HT1080 (cell line): ENCODE measurements at regions not wholly inside any gene's neighbourhood (a gene's known extent, or its start where the extent isn't known, plus 50 kb on each side); places are given as distances from the start of the nearest gene placed in this dataset.
"Not testable (repeated sequence)": the region's sequence is repeated elsewhere in the genome, so short reads cannot be mapped to it uniquely, and the experiment has no call there.

Experiments used
- DNase-seq: peaks from one replicate; pipeline ENCODE4 v3.0.0-alpha.2; 2015; ENCODE audit warnings: low read depth

DNA sequence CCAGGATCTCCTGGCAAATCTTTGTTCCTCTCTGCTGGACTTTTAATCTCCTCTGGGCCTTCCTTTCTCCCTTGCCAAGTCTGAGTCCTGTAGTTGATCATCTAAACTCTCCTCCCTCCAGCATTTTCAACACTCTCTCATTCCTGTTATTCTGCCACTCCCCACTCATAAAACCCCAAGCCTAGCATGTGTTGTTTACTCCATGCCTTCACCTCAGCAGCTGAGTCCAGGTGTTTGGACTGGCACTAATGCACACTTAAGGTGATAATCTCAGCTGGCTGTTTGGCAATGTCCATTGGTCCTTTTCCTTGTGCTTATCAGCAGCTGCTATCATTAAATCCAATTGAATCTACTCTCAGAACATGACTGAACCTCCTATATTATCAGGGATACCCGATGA lies 876.8 kb upstream of the TENM4 start:
- no peak for DNase-seq

DNA sequence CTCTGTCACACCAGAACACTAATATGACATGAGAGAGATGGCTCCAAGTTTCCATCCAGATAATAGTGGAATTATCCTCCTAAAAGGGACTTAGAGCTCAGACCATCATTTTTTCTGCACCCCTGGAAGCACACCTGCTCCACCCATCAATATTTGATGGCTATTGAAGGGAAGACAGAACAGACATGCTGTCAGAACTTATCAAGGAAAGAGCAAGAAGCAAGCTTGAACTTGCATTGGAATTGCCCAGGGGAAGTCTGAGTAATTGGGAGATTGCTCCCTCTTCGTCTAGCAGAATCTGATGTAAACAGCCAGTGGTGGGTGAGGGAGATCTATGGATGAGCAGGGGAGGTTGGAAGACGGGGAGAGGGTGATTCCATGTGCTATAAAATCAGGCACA lies 874.4 kb upstream of the TENM4 start:
- DNase-seq, result no peak

DNA sequence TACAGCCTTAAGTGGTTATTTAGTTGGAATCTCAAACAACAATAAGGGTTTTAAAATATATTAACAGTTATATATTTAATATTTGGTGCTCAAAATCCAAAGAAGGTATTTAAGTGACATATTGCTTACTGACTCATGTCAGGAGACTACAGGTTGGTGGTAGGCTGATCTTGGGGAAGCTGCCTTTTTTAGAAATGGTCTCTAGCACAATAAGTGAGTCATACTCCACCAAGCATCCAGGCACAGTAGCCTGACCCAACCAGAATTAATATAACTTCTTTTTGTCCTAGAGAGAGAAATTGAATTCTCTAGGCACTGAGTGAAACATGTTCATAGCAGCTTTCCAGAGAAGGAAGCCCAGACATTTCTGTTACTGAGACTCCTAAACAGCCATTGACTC lies 868.5 kb upstream of the TENM4 start:
- peak; percentile 60 for DNase-seq

DNA sequence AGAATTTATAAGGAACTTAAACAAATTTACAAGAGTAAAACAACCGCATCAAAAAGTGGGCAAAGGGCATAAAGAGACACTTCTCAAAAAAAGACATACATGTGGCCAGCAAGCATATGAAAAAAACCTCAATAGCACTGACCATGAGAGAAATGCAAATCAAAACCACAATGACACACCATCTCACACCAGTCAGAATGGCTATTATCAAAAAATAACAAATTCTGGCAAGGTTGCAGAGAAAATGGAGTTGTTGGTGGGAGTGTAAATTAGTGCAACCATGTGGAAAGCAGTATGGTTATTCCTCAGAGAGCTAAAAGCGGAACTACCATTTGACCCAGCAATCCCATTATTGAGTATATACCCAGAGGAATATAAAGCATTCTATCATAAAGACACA lies 866.8 kb upstream of the TENM4 start:
- DNase-seq, result no peak

DNA sequence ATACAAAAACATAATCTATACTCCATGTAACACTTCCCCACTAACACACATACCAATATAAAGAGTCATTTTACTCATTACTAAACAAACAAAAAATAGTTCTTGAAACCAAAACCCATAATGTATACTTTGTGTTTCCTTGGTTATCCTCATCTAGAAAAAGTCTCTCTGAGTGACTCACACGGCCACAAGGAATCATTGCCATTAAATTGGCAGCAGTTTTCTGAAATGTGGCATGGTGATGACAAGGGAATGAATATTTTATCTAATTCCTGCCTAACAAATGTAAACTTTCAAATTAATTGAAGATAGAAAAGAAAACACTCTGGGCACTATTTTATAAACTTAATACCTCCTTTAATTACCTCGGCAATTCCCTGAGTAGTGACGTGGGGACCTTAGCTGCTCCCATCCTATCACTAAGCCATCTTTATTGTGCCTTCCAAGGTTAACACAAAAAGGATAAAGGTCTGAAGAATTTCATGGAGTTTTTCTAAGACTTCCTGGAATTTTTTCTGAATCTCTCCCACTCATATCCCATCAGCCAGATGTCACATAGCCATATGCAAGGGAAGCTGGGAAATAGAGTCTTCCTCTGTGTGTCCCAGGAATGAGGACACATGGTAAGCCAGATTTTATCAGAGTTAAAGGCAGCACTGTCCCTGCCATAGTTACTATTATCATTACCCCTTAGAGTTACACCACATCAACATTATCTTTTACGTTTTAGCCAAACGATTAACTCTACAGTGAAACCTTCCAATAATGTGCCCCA lies 857.2 kb upstream of the TENM4 start:
- peak; percentile 86 for DNase-seq

DNA sequence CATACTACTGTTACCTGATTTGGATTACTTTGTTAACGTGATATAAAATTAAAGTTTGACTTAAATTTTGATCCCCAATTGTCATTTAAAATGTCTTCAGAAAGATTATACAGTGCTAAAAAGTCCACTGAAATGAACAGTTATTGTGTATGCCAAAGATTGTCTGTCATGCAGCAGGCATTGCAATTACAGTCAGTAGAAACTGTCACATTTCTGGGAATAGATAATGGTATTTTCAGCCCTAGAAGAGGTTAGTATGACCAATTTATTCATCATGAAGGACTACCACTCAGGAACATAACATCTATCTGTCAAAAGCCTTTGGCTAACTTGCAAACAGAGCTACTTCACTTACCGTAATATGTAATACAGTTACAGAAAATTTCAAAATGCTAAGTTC lies 852.5 kb upstream of the TENM4 start:
- no peak for DNase-seq

DNA sequence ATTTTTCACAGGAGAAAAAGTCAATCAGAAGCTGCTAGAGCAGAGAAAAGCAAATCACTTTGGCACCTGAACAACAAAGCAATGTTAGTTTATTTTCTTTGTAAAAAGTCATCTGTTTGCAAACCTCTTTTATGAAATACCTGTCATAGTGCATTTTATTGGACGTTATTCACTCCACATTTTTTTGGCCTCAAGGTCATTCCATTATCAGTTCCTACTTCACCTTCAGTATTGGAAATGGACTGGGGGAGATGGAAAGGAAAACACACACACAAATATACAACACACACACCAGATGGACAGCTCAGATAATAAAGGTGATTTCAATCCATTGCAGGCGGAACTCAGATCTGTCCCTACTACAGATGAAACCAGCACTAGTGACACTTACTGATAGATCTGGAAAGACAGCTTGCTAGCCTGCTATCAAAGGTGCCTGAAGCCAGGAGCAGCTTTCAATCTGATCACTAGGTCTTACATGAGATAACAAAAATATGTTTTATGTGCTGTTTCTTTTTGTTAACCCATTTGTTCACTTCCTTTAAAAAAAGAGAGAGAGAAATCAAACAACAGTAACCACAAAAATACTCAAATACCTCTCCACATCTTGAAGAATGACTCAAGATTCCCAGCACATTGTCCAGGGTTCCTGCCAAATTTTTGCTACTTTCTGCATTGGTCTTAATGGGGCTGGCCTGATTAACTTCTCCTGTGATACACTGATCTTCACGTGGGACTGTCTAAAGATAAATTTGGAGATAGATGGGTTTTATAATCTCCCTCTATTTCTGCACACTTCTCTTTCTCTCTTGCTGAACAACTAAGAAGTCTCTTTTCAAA lies 844.3 kb upstream of the TENM4 start:
- peak; percentile 42 for DNase-seq

DNA sequence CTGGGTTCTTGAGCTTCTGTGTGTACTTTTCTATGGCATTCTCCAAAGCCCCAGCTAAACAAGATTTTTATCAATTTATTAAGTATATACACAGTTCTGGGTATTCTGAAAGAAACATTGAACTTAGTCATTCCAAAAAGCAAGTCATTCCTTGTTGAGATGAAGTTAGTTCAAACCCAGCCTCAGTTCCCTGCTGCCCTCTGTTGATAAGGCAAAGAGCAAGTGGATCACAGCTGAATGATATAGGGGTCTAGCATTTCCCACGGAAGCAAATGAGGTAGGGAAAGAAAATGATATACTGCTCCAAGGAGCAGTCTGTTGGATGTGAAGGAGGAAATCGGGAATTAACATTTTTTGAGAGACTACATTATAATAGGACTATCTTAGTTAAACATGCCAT lies 841.8 kb upstream of the TENM4 start:
- no peak for DNase-seq

DNA sequence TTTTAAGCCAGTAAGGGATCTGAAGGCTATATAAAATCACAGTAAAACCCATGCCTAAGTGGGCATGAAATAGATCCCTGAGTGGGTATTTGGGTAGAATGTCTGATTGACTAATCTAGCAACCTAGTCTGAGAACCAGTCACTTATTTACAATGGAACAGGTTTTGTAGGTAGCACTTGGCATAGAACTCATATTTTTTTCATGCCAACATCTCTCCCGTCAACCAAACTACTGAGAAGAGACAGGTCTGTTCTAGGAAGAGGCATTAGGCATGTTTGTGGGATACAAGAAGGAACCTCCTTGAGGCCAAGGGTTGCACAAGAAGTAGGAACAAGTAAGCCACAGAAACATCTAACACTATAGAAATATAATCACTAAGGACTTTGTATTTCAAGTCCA lies 840.4 kb upstream of the TENM4 start:
- DNase-seq, result no peak

DNA sequence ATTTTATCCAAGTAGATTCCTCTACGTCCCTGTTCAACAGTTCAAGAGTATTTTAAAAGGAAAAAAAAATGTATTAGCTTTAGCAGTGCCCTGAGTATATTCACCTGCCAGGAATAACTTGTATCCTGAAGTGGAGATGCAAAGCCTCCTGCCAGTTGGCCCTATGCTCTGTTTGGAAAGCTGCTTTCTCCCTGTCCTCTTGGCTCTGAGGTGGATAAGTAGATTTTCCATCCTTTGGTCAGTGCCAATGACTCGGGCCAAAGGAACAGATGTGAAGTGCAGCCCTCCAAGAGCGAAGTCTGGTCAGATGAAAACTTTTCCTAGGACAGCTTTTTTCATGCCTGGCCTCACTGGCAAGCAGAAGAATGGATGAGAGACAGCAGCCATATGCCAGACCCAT lies 839.9 kb upstream of the TENM4 start:
- no peak for DNase-seq

DNA sequence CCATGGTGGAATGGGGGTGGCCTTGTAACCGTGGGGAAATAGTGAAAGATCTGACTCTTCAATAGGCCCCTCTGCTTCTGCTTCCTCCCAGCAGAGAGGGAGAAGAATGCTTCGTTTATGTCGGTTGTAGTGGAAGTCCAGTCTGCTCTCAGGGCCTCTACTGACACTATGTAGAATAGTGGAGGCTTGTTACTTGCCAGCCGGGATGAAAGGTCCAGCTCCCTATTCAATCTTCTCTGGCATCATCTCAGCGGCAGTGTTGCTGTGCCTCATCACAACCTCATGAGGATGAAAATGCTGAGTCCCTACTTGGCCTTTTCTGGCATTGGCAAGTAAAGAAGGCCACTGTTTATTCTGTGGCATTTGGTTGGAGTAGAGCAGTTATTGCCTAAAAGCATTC lies 820.9 kb upstream of the TENM4 start:
- DNase-seq, result no peak

DNA sequence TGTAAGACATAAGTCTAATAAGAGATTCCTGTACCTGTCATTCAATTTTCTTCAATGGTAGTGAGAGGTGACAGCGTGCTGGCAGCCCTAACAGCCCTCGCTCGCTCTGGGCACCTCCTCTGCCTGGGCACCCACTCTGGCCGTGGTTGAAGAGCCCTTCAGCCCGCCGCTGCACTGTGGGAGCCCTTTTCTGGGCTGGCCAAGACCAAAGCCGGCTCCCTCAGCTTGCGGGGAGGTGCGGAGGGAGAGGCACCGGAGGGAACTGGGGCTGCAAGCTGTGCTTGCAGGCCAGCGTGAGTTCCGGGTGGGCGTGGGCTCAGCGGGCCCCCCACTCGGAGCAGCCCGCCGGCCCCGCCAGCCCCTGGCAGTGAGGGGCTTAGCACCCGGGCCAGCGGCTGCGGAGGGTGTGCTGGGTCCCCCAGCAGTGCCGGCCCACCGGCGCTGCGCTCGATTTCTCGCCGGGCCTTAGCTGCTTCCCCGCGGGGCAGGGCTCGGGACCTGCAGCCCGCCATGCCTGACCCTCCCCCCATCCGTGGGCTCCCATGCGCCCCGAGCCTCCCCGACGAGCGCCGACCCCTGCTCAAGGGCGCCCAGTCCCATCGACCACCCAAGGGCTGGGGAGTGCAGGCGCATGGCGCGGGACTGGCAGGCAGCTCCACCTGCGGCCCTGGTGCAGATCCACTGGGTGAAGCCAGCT lies 816.6 kb upstream of the TENM4 start:
- DNase-seq, result not testable (repeated sequence)

DNA sequence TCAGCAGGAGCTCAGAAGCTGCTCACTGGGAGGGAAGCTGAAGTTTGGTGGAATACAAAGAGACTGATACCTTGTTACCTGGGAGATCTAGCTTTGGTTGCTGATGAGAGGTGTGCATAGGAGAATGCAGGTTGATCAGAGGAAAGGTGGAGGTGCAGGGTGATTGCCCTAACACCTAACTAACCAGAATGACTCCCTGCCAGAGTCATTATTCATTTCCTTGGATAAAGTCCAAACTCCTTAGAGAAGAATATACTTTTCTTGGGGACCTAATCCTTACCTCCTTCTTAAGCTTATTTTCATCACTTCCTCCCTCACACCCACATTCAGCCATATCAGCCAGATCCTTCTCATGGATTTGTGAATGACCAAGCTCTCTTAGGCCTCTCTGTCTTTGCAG lies 814.2 kb upstream of the TENM4 start:
- DNase-seq, result no peak

DNA sequence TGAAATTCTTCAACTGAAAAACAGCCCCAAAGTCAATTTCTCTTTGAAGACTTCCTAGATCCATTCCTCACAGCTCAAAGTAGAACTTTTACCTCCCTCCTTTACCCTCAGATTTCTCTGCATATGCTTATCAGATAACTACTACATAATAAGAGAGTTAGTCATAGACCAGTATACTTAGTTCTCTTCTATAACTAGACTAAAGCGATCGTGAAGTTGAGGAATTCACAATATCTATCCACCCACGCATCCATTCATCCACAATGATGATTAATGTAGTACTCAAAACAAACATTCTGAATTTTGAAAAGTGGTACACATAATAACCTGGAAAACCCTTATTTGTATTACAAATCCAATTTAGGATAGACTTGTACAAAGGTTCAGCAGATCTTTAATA lies 800.9 kb upstream of the TENM4 start:
- no peak for DNase-seq

DNA sequence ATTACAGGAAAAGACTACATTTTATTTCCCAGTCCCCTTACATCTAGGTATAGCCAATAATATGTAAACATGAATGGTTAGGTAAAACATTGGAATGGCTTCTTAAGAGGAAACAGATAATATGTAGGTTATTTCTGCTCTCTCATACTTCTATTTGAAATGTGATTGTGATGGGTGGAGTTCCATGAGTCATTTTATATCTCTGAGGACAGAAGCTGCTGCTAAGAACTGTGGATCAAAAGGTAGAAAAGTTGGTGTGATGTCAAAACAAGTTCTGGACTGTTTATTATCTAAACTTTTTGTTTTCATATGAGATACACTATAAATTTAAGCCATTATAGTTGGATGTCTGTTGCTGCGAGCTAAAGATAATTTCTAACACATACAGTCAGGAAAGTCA lies 799.4 kb upstream of the TENM4 start:
- DNase-seq, result no peak

DNA sequence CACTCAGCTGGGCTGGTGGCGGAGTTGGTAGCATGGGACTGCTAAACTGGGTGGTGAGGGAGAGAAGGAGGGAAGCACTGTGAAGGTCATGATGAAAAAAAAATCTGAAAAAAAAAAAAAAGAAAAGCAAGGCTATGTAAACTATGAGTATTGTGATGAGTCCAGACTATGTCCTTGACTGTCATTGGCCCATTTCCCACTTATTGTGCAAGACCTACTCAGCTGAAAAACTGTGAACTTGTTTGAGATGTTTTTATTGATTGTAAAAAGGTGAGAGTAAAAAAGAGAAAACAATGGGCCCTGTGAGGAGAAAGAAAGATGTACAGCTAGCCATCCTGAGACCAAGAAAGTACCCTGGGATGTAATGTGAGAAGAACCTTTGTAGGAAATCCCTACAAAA lies 798.4 kb upstream of the TENM4 start:
- DNase-seq, result no peak

DNA sequence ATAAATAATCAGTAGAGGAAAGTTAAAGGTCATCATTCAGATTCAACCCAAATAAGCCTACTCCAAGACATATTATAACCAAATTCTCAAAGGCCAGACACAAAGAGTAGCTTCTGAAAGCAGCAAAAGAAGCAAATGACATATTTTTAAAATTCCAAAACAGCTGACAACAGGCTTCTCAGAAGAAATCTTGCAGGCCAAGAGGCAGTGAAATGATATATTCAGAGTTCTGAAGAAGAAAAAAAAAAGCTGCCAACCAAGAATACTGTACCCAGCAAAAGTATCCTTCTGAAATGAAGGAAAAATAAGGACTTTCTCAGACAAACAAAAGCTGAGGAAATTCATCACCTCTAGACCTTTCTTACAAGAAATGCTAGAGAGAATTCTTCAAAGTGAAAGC lies 787.1 kb upstream of the TENM4 start:
- DNase-seq, result no peak

DNA sequence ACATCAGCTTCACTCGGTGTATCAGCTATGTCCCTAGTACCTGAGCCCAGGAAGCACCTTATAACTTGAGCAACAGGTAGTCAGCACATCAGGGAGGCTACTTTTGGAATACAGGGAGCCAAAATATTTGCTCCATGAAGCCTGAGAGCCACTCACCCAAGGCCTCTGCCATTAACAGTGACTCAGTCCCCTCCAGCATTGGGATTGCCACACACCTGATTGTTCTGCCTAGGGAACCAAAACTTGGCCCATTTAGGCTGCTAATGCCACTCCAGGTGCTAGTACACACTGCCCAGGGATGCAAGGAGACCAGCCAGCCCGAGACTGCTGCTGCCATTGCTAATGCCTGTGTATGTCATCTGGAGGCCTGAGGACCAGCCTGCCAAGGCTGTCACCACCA lies 773.6 kb upstream of the TENM4 start:
- no peak for DNase-seq

DNA sequence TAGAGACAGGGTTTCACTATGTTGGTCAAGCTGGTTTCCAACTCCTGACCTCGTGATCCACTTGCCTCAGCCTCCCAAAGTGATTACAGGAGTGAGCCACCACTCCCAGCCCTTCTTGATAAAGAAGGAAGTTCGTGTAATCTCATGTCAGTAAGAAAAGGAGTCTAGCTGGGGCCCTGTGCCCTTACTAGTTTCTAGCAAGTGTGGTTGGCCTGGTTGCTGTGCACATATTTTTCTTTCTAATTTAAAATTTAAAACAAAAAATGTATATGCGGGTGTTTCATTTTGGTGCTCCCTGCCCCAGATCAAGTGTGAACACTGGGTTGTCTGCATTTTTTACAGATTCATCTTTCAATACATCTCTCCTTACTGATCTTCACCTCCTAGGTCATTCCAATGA lies 770.8 kb upstream of the TENM4 start:
- no peak for DNase-seq

DNA sequence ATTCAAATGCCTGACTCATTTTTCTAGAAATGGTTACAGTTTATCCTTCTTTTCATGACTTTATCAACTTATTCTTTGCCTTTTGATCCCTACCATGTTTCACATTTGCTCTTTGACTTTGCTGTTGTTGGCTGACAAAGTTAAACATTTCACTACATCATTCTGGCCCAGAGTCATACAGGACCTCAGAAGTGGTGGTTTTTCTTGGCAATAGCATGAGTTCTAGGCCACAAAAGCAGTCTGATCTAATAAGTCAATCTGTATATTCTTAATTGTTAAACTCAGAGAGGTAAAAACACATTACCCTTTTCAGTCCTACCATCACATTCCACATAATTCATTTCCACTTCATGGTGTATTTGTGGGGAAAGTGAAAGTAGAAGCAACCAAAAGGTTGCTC lies 763.2 kb upstream of the TENM4 start:
- no peak for DNase-seq

DNA sequence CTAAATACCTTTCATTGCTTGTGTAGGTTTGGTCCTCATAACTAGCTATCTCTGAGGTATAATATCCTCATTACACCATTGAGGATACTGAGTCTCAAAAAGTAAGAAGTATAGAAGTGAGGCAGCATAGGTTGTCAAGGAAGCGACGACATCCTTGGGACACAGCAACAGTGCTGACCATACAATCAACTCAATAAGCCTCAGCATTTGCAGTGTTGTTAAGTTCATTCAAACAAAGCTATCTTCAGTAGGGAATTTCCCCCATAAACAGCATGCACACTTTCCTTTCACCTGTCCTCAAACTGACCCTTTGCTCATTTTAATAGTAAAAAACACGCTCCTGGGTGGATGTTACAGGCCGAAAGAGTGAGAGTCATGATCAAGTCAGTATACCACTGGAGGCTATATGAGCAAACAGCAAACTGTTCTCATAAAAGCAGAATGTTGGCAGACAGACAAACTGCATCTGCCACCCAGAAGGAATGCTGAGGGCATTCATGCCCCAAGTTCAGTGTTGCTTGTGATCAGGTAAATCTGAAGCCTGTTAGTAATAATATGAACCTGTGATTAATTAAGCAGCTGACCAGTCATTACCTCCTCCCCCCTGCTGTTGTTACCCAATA lies 756.2 kb upstream of the TENM4 start:
- no peak for DNase-seq

DNA sequence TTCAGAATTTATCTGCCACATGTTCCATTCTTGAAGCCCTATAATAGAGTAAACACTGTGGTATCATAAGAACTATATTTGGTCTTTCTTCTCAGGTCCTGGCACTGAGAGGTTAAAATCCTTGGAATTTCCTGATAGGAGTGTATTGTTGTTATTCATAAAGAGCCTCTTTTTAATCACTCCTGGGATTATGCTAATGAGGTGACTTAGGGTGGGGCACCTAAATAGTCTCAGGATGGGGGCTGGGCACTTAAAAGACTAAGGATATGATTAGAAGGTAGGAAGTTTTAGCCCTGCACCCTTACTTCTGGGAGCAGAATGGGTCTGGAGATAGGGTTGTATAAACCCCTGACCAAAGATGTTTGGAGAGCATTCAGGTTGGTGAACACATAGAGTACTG lies 755.2 kb upstream of the TENM4 start:
- no peak for DNase-seq
